HEK293T (cell line): ENCODE measurements at regions not wholly inside any gene's neighbourhood (a gene's known extent, or its start where the extent isn't known, plus 50 kb on each side); places are given as distances from the start of the nearest gene placed in this dataset.
"Not testable (repeated sequence)": the region's sequence is repeated elsewhere in the genome, so short reads cannot be mapped to it uniquely, and the experiment has no call there.

Experiments
- CTCF ChIA-PET: fragments of 350-600 bp; formaldehyde crosslinking; extraction: SDS; loops from one replicate; lab custom pipeline; 2021; ENCODE audit warnings: antibody characterized with exemption, inconsistent platforms; lab: Yijun Ruan, JAX
- POLR2A ChIA-PET: fragments of 350-600 bp; formaldehyde crosslinking; extraction: SDS; loops from one replicate; lab custom pipeline; 2020; ENCODE audit warnings: antibody characterized with exemption, inconsistent platforms; lab: Yijun Ruan, JAX
- DNase-seq: peaks from one replicate; pipeline ENCODE4 v3.0.0; 2012; ENCODE audit warnings: mixed read lengths; ENCODE audit errors: extremely low spot score
- ARNT ChIP-seq: fragments of 450-650 bp; IDR thresholded peaks from 2 replicates; pipeline ENCODE4 v1.6.1; 2017; ENCODE audit warnings: mild to moderate bottlenecking
- BHLHE40 ChIP-seq: fragments of 450-650 bp; IDR thresholded peaks from 2 replicates; pipeline ENCODE4 v1.6.1; 2016; ENCODE audit warnings: mild to moderate bottlenecking, moderate library complexity, borderline replicate concordance
- CTBP1 ChIP-seq: fragments of 450-650 bp; IDR thresholded peaks from 2 replicates; pipeline ENCODE4 v1.6.1; 2016; ENCODE audit warnings: borderline replicate concordance
- ELF4 ChIP-seq: fragments of 450-650 bp; IDR thresholded peaks from 2 replicates; pipeline ENCODE4 v1.6.1; 2017; ENCODE audit warnings: antibody characterized with exemption
- FOXA1 ChIP-seq: fragments of 450-650 bp; IDR thresholded peaks from 2 replicates; pipeline ENCODE4 v1.6.1; 2016; ENCODE audit warnings: mild to moderate bottlenecking
- FOXK2 ChIP-seq: fragments of 450-650 bp; IDR thresholded peaks from 2 replicates; pipeline ENCODE4 v1.6.1; 2016; ENCODE audit warnings: mild to moderate bottlenecking
- FOXM1 ChIP-seq: fragments of 450-650 bp; IDR thresholded peaks from 2 replicates; pipeline ENCODE4 v1.6.1; 2017; ENCODE audit warnings: mild to moderate bottlenecking, borderline replicate concordance
- HDGF ChIP-seq: fragments of 450-650 bp; IDR thresholded peaks from 2 replicates; pipeline ENCODE4 v1.6.1; 2017; ENCODE audit warnings: antibody characterized with exemption, borderline replicate concordance
- L3MBTL2 ChIP-seq: fragments of 450-650 bp; conservative IDR thresholded peaks from 2 replicates; pipeline ENCODE4 v1.6.1; 2016; ENCODE audit warnings: mild to moderate bottlenecking
- LEF1 ChIP-seq: fragments of 450-650 bp; IDR thresholded peaks from 2 replicates; pipeline ENCODE4 v1.6.1; 2017; ENCODE audit warnings: mild to moderate bottlenecking, borderline replicate concordance
- NFRKB ChIP-seq: fragments of 450-650 bp; IDR thresholded peaks from 2 replicates; pipeline ENCODE4 v1.6.1; 2016; ENCODE audit warnings: mild to moderate bottlenecking, moderate library complexity
- PKNOX1 ChIP-seq: fragments of 450-650 bp; IDR thresholded peaks from 2 replicates; pipeline ENCODE4 v1.6.1; 2016
- SP1 ChIP-seq: fragments of 450-650 bp; IDR thresholded peaks from 2 replicates; pipeline ENCODE4 v1.6.1; 2017
- SUZ12 ChIP-seq: fragments of 450-650 bp; IDR thresholded peaks from 2 replicates; pipeline ENCODE4 v1.6.1; 2016; ENCODE audit warnings: mild to moderate bottlenecking
- TARDBP ChIP-seq: fragments of 450-650 bp; IDR thresholded peaks from 2 replicates; pipeline ENCODE4 v1.6.1; 2016
- ZNF384 ChIP-seq: fragments of 450-650 bp; IDR thresholded peaks from 2 replicates; pipeline ENCODE4 v1.6.1; 2016

DNA sequence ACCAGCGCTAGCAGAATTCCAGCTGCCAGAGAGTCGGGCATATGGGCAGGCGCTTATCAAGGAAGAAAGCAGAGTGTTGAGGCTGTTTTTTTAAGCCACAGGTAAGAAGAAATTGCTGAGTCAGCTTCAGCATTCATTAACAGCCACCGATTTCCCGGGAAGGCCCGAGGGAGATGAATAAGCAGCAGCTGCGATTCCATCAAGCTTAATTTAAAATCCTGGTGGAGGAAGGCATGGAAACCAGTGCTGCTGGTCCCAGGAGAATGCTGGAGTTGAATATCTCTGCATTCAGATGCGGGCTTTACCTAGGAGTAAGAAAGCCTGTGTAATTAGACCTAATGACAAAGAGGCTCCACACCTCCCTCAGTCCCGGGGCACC, 168.8 kb downstream of the BRD1 start:
- no peak for DNase-seq
- CTCF ChIA-PET: no interaction called here
- POLR2A ChIA-PET: no interaction called here
- no peak for TF ChIP-seq FOXM1
- TF ChIP-seq CTBP1: no peak
- no peak for TF ChIP-seq FOXK2
- no peak for TF ChIP-seq LEF1
- no peak for TF ChIP-seq SUZ12
- TF ChIP-seq FOXA1: no peak
- TF ChIP-seq TARDBP: no peak
- TF ChIP-seq L3MBTL2: no peak
- TF ChIP-seq BHLHE40: no peak
- TF ChIP-seq ARNT: no peak
- no peak for TF ChIP-seq NFRKB
- no peak for TF ChIP-seq HDGF
- no peak for TF ChIP-seq SP1
- no peak for TF ChIP-seq ELF4
- TF ChIP-seq ZNF384: no peak

- no peak for DNase-seq
- POLR2A ChIA-PET: no interaction called here
- CTCF ChIA-PET: no interaction called here
- TF ChIP-seq BHLHE40: no peak
- no peak for TF ChIP-seq HDGF
- TF ChIP-seq NFRKB: no peak
- no peak for TF ChIP-seq L3MBTL2
- no peak for TF ChIP-seq FOXK2
- no peak for TF ChIP-seq LEF1
- no peak for TF ChIP-seq ARNT
- TF ChIP-seq SUZ12: no peak
- no peak for TF ChIP-seq FOXA1
- TF ChIP-seq FOXM1: no peak
- no peak for TF ChIP-seq TARDBP
- TF ChIP-seq SP1: no peak
- TF ChIP-seq ZNF384: no peak
- TF ChIP-seq ELF4: no peak
- TF ChIP-seq CTBP1: no peak
- TF ChIP-seq PKNOX1: no peak
These were observed 169.6 kb downstream of the BRD1 start for GRCh38 chr22:49657974-49658590.

- ChIA-PET POLR2A (no interaction called here), CTCF (interaction anchor here (0.6 kb wide), 1 partner anchor 65 kb away, joined by 4 read pairs; no protein-coding TSS in a partner anchor)
- no peak for DNase-seq
- TF ChIP-seq SUZ12 (no peak), NFRKB (no peak), FOXA1 (no peak), ELF4 (no peak), FOXK2 (no peak), HDGF (no peak), L3MBTL2 (no peak), CTBP1 (no peak), LEF1 (no peak), BHLHE40 (no peak), FOXM1 (no peak), TARDBP (no peak), SP1 (no peak), ARNT (no peak), PKNOX1 (no peak)
These were observed 170.2 kb downstream of the BRD1 start for GRCh38 chr22:49657275-49657973.

DNA sequence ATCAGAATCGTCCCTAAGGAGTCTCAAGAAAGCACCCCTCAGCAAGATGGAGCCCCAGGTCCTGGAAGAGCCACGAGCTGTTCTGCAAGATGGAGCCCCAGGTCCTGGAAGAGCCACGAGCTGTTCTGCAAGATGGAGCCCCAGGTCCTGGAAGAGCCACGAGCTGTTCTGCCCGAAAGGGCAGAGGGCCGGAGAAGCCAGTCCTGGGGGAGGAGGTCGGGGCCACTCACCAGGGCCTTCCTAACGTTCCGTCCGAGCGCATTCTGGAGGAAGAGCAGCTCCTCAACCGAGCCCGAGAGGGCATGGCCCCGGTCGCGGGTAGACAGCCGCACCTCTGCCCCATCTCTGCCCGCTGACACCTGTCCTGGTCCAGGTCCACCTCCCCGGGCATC, 170.8 kb downstream of the BRD1 start:
- DNase-seq, POLR2A ChIA-PET: not testable (repeated sequence)
- CTCF ChIA-PET: interaction anchor here (0.6 kb wide), 1 partner anchor 65 kb away, joined by 4 read pairs; no protein-coding TSS in a partner anchor

DNA sequence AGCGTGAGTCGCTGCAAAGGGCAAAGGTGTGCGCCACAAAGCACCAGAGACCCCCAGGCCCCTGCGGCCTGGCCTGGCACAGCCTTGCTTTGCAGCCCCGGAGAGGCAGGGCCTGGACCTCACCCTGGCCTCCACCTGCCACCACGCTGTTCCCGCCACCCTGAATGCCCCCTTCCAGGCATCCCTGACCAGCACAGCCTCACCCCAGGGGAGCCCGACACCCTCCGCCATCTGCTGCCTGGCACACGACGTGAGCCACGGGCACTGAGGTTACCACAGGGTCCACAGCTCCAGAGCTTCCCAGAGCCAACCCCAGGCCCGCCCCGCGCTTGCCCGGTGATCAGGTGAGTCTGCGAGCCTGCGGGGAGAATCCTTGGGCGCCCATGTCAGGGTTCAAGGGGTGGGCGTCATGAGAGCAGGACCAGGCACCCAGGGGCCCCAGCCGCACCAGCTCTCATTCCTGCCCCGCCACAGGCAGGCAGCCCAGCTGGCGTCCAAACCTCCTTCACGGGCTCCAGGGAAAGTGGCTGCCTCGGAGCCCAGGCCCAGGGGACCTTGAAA, 171.3 kb downstream of the BRD1 start:
- TF ChIP-seq ZNF384: no peak
- CTCF ChIA-PET: no interaction called here
- no peak for DNase-seq
- POLR2A ChIA-PET: no interaction called here

- TF ChIP-seq BHLHE40 (no peak), SUZ12 (no peak), ELF4 (no peak), LEF1 (no peak)
- DNase-seq: no peak
- ChIA-PET CTCF (no interaction called here), POLR2A (no interaction called here)
These were observed 172.4 kb downstream of the BRD1 start for GRCh38 chr22:49655168-49655812.
